Esophagus (tissue), 2 donors: ENCODE measurements at regions not wholly inside any gene's neighbourhood (a gene's known extent, or its start where the extent isn't known, plus 50 kb on each side); places are given as distances from the start of the nearest gene placed in this dataset.
"Not testable (repeated sequence)": the region's sequence is repeated elsewhere in the genome, so short reads cannot be mapped to it uniquely, and the experiment has no call there.

Source experiments
- H3K27ac ChIP-seq, 2 donors: one replicate each; pipeline ENCODE4 v1.5.1; 2013; ENCODE audit warnings: low read depth in 2 of 2, mild to moderate bottlenecking in 2 of 2, inconsistent platforms in 1 of 2, low read length in 1 of 2, moderate library complexity in 1 of 2
- H3K27me3 ChIP-seq, 2 donors: one replicate each; pipeline ENCODE4 v1.6.1; 2013; ENCODE audit warnings: low read length in 2 of 2, control low read depth in 1 of 2, mild to moderate bottlenecking in 1 of 2; ENCODE audit not compliant: insufficient read depth in 2 of 2, control insufficient read depth in 1 of 2
- H3K36me3 ChIP-seq, 2 donors: one replicate each; pipeline ENCODE4 v1.6.1; 2013; ENCODE audit warnings: low read length in 1 of 2; ENCODE audit not compliant: control insufficient read depth in 2 of 2, insufficient read depth in 2 of 2
- H3K4me1 ChIP-seq, 2 donors: one replicate each; pipeline ENCODE4 v1.6.1; 2013; ENCODE audit warnings: low read length in 1 of 2; ENCODE audit not compliant: control insufficient read depth in 2 of 2, insufficient read depth in 2 of 2
- H3K4me3 ChIP-seq, 2 donors: one replicate each; pipeline ENCODE4 v1.5.1; 2013; ENCODE audit warnings: low read length in 2 of 2, mild to moderate bottlenecking in 2 of 2, low read depth in 1 of 2, moderate library complexity in 1 of 2
- H3K9me3 ChIP-seq, 2 donors: one replicate each; pipeline ENCODE4 v1.6.1; 2013; ENCODE audit warnings: mild to moderate bottlenecking in 2 of 2, low read depth in 1 of 2, low read length in 1 of 2, moderate library complexity in 1 of 2; ENCODE audit not compliant: control insufficient read depth in 2 of 2, insufficient read depth in 1 of 2
- WGBS, 2 donors: extraction: QIAGEN DNeasy Blood & Tissue Kit; methylation state at CpG; one replicate each; pipeline ENCODE4 v1.1.7; 2013; 5-methylcytosine and 5-hydroxymethylcytosine counted together
- donor health status: healthy with polysubstance abuse.
- donor health status: Bipolar disorder and iron deficiency.

DNA sequence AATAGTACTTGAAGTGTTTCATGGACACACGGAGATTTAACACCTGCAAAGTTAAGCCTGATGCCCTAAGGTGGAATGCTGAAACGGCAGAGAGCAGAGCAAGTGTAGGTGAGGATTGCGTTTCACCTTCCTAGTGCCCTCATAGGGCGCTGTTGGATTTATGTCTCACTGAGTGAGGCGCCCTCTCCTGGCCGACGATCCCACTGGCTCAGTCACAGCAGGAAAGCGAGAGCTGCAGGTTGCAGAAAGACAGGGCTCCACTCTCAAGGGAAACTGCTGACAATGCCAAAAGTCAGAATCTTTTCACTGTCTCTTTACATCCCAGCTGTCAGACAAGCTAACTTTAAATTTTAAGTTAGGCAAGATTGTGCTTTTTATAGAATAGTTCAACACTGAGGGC lies 127.6 kb downstream of the POTEC start:
- WGBS, 2 donors, result 1 to 2% methylated on average over 7 to 8 of the region's 8 CpGs
- H3K9me3 ChIP-seq, H3K27me3 ChIP-seq, H3K36me3 ChIP-seq, H3K4me3 ChIP-seq, H3K27ac ChIP-seq, H3K4me1 ChIP-seq: not testable (repeated sequence)

DNA sequence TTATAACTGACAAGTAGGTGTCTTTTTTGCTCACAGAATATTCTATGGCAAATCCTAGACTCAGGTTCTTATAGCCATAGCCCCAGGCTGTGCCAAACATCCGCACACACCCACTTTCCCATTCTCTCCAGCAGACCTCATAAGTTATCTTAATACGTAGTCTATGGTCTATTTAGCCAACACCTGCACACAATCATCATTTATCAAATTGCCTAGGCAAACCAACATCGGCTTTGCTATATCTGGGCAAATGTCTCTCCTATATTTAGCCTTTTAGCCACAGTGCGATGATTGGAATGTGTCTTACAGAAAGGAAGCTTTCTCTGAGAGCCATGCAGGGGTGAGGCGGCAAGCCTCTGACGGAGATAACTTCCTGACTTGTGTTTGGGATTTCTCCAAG lies 128.0 kb downstream of the POTEC start:
- 29 to 30% methylated on average over 6 of the region's 6 CpGs for WGBS, 2 donors
- H3K4me3 ChIP-seq, H3K4me1 ChIP-seq, H3K27me3 ChIP-seq, H3K9me3 ChIP-seq, H3K36me3 ChIP-seq, H3K27ac ChIP-seq: not testable (repeated sequence)

DNA sequence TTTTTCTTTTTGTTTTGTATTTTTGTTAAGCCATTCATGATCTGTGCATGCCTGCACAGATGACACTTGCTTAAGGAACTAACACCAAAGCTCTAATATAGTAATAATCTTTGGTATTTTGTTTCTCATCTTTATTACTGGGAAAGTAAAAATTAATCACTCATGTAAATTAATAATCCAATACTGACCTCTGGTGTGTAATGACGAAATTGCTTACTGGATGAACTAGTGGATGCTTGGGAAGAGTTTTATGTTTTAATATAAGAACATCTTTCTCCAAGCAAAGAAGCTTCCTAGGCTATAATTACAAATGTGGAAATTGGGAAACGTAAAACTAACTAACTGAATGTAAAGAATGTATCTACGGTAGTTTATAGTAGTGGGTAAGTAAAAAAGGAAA lies 147.9 kb downstream of the POTEC start:
- not testable (repeated sequence) for H3K27me3 ChIP-seq, H3K36me3 ChIP-seq, H3K4me3 ChIP-seq, H3K27ac ChIP-seq, H3K4me1 ChIP-seq, H3K9me3 ChIP-seq
- 31 to 34% methylated on average over 3 of the region's 3 CpGs for WGBS, 2 donors

DNA sequence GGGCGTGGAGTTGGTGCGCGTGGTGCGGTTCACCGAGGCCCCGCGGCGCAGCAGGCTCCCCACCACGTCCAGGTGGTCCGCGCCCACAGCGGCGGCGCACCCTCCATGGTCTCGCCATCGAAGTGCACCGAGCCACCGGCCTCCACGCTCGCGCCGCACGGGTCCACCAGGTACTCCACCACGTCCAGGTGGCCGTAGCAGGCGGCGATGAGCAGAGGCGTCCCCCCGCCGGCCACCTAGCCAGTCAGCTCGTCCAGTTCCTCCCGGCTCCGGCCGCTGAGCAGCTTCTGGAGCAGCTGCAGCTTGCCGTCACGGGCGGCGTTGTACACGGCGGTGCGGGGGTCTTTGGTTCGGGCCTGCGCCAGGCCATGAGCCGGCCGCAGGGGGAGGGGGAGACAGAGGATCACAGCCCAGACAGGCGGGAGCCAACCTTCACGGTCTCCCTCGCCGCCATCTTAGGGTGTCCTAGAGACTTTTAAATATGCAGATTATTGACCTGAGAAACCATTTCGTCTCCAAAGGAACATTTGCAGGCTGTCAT lies 149.8 kb downstream of the POTEC start:
- not testable (repeated sequence) for H3K36me3 ChIP-seq, H3K4me3 ChIP-seq, H3K4me1 ChIP-seq, H3K27me3 ChIP-seq, H3K9me3 ChIP-seq, H3K27ac ChIP-seq
- WGBS, 2 donors, result 95% methylated on average over 43 to 50 of the region's 50 CpGs

DNA sequence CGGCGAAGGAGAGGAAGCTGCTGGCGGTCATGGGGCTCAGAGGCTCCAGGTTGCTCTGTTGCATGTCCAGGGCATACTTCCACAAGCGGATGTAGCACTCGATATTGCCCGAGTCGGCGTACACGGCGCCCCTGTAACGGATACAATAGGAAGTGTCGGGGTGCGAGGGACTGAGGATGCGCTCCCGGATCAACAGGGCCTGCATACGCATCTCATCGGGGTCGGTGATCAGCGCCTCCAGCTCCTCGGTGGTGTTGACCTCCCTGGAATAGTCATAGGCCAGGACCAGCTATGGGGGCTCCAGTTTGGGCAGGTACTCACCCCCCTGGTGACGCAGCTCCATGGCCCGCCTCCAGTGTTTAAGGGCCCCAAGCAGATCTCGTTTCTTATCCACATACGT lies 150.8 kb downstream of the POTEC start:
- H3K4me1 ChIP-seq, H3K36me3 ChIP-seq, H3K9me3 ChIP-seq, H3K27me3 ChIP-seq, H3K4me3 ChIP-seq, H3K27ac ChIP-seq: not testable (repeated sequence)
- 93 to 95% methylated on average over 24 of the region's 24 CpGs for WGBS, 2 donors

DNA sequence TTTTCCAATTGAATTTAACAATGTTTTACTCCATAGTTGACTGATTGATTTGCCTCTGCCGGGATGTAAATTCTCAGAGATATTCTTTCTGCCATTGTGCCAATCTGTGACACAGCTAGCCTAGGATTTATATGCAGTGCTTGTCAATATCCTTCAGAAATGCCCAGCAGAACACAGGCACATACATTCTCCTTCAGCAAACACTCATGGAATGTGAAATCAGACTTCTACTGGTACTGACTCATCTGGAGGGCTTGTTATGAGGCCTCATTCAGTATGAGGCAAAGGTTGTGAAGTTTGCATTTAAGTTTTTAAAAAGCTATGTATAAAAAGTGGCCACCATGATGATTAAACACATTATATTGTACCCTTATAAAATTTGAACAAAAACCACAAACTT lies 158.4 kb downstream of the POTEC start:
- not testable (repeated sequence) for H3K4me3 ChIP-seq, H3K4me1 ChIP-seq, H3K36me3 ChIP-seq, H3K27ac ChIP-seq, H3K9me3 ChIP-seq, H3K27me3 ChIP-seq
- WGBS, 2 donors, result 92 to 93% methylated on average over 1 of the region's 1 CpG

DNA sequence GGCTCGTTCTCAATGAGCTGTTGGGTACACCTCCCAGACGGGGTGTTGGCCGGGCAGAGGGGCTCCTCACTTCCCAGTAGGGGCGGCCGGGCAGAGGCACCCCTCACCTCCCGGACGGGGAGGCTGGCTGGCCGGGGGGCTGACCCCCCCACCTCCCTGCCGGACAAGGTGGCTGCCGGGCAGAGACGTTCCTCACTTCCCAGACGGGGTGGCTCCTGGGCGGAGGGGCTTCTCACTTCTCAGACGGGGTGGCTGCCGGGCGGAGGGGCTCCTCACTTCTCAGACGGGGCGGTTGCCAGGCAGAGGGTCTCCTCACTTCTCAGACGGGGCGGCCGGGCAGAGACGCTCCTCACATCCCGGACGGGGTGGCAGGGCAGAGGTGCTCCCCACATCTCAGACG lies 160.7 kb downstream of the POTEC start:
- not testable (repeated sequence) for H3K27me3 ChIP-seq, H3K27ac ChIP-seq, H3K9me3 ChIP-seq, H3K4me3 ChIP-seq, H3K36me3 ChIP-seq, H3K4me1 ChIP-seq
- WGBS, 2 donors, result 88 to 91% methylated on average over 16 to 24 of the region's 25 CpGs

DNA sequence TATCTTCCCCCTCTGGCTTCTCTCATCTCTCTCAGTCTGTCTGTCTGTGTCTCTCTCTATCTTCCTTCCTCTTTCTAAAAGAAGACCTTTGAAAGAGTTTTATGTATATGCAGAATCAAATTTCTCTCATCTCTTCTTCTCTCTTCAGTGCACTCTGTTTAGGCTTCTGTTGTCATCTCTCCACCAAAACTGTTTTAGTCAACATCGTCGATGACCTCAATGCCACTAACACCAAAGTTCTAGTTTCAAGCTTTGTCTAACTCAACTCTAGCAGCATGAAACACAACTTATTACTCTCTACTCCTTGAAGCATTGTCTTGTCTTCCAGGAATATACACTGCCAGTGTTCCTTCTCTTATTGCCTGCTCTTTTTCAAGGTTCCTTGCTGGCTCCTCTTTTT lies 163.9 kb downstream of the POTEC start:
- not testable (repeated sequence) for H3K27ac ChIP-seq, H3K4me3 ChIP-seq, H3K9me3 ChIP-seq, H3K27me3 ChIP-seq, H3K4me1 ChIP-seq, H3K36me3 ChIP-seq
- 90 to 98% methylated on average over 2 of the region's 2 CpGs for WGBS, 2 donors

DNA sequence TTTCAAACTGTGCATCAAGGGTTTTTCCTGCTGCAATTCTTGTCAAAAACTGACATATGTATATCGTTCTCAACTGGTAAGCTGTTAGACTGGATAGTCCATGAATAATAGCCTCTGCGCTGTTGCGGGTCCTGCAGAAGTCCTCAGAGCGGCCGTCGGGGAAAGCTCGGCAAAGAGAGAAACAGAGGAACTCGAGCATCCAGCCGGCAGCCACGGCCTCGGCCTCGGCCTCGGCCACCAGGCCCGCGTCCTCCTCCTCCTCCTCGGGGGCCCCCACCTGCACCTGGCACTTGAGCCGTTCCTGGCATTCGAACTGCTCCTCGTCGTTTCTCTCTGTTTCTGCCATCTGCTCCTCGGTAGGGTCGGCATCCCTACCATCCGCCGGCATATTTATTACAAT lies 165.0 kb downstream of the POTEC start:
- not testable (repeated sequence) for H3K4me1 ChIP-seq, H3K4me3 ChIP-seq
- WGBS, 2 donors, result 90 to 92% methylated on average over 22 to 24 of the region's 24 CpGs

DNA sequence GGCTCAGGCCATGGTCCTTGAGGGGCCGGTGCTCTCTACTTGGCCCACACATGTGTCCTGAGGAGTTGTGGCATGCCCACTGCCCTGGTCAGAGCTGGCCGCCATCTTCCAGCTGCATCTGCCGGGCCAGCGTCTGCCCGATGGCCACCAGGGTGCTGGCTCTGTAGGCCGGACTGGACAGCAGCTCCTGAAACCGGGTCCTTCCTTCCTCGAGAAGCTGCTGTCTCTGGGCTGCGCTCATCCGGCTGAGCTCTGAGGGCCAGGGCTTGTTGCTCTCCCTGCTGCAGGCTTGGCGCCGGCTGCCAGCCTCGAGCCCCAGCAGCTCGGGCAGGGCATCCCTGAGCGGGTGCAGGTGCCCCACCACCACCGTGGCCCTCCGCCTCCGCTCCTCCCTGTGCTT lies 182.1 kb downstream of the POTEC start:
- H3K4me3 ChIP-seq, H3K36me3 ChIP-seq, H3K27ac ChIP-seq, H3K4me1 ChIP-seq, H3K9me3 ChIP-seq, H3K27me3 ChIP-seq: not testable (repeated sequence)
- 89 to 92% methylated on average over 18 of the region's 18 CpGs for WGBS, 2 donors

More for the DNA sequence above, 165.0 kb downstream of the POTEC start:
- H3K36me3 ChIP-seq, H3K9me3 ChIP-seq, H3K27ac ChIP-seq, H3K27me3 ChIP-seq: not testable (repeated sequence)
